GM12872 (cell line): ENCODE measurements at regions not wholly inside any gene's neighbourhood (a gene's known extent, or its start where the extent isn't known, plus 50 kb on each side); places are given as distances from the start of the nearest gene placed in this dataset.

Experiments
- CTCF ChIP-seq: IDR thresholded peaks from 3 replicates; pipeline ENCODE4 v1.5.1; 2011; ENCODE audit warnings: low read depth, mild to moderate bottlenecking, low read length, moderate library complexity; ENCODE audit not compliant: insufficient read depth

GRCh38 chr3:110031975-110032374, 694.6 kb upstream of the DPPA4 start:
- no peak for TF ChIP-seq CTCF

GRCh38 chr3:110059431-110059830, 722.1 kb upstream of the DPPA4 start:
- no peak for TF ChIP-seq CTCF

- no peak for TF ChIP-seq CTCF
Observed at GRCh38 chr3:110062716-110063115, 725.4 kb upstream of the DPPA4 start.

- TF ChIP-seq CTCF = no peak
Observed at GRCh38 chr3:110063178-110063577, 725.8 kb upstream of the DPPA4 start.

- no peak for TF ChIP-seq CTCF
Observed at GRCh38 chr3:110066206-110066605, 728.9 kb upstream of the DPPA4 start.

GRCh38 chr3:110067527-110067926, 730.2 kb upstream of the DPPA4 start:
- TF ChIP-seq CTCF = no peak

- TF ChIP-seq CTCF = no peak
Observed at GRCh38 chr3:110069761-110070160, 732.4 kb upstream of the DPPA4 start.
